HG02840 (cell line): ENCODE measurements at regions not wholly inside any gene's neighbourhood (a gene's known extent, or its start where the extent isn't known, plus 50 kb on each side); places are given as distances from the start of the nearest gene placed in this dataset.
"Not testable (repeated sequence)": the region's sequence is repeated elsewhere in the genome, so short reads cannot be mapped to it uniquely, and the experiment has no call there.

ENCODE experiments used
- ATAC-seq: cut with Tn5 transposase; IDR thresholded peaks from one replicate; pipeline ENCODE4 v1.9.1; 2021; ENCODE audit warnings: mild to moderate bottlenecking, moderate library complexity, moderate number of reproducible peaks; ENCODE audit not compliant: unreplicated experiment, low FRiP score

GRCh38 chr3:34884007-34884406, 755.3 kb upstream of the ARPP21 start:
- ATAC-seq, result no peak

- ATAC-seq, result no peak
Measured at GRCh38 chr3:34886443-34886842, 752.9 kb upstream of the ARPP21 start.

GRCh38 chr3:34889641-34890040, 749.7 kb upstream of the ARPP21 start:
- ATAC-seq, result no peak

- no peak for ATAC-seq
Measured at GRCh38 chr3:34890247-34890646, 749.1 kb upstream of the ARPP21 start.

- no peak for ATAC-seq
Measured at GRCh38 chr3:34891941-34892340, 747.4 kb upstream of the ARPP21 start.

GRCh38 chr3:34895841-34896240, 743.5 kb upstream of the ARPP21 start:
- no peak for ATAC-seq

GRCh38 chr3:34909679-34910078, 729.6 kb upstream of the ARPP21 start:
- not testable (repeated sequence) for ATAC-seq

- no peak for ATAC-seq
Measured at GRCh38 chr3:34919025-34919424, 720.3 kb upstream of the ARPP21 start.

GRCh38 chr3:34920806-34921205, 718.5 kb upstream of the ARPP21 start:
- no peak for ATAC-seq

GRCh38 chr3:34924961-34925360, 714.4 kb upstream of the ARPP21 start:
- ATAC-seq, result no peak

- ATAC-seq, result no peak
Measured at GRCh38 chr3:34925851-34926250, 713.5 kb upstream of the ARPP21 start.

- no peak for ATAC-seq
Measured at GRCh38 chr3:34929036-34929435, 710.3 kb upstream of the ARPP21 start.

GRCh38 chr3:34934660-34935059, 704.7 kb upstream of the ARPP21 start:
- no peak for ATAC-seq

GRCh38 chr3:34938784-34939183, 700.5 kb upstream of the ARPP21 start:
- ATAC-seq, result no peak

- ATAC-seq, result no peak
Measured at GRCh38 chr3:34942256-34942655, 697.1 kb upstream of the ARPP21 start.

GRCh38 chr3:34947834-34948233, 691.5 kb upstream of the ARPP21 start:
- no peak for ATAC-seq

- no peak for ATAC-seq
Measured at GRCh38 chr3:34948517-34948916, 690.8 kb upstream of the ARPP21 start.

GRCh38 chr3:34955680-34956079, 683.6 kb upstream of the ARPP21 start:
- ATAC-seq, result no peak

GRCh38 chr3:34956511-34956910, 682.8 kb upstream of the ARPP21 start:
- ATAC-seq, result no peak

- no peak for ATAC-seq
Measured at GRCh38 chr3:34957677-34958076, 681.6 kb upstream of the ARPP21 start.

- no peak for ATAC-seq
Measured at GRCh38 chr3:34969513-34969912, 669.8 kb upstream of the ARPP21 start.

GRCh38 chr3:34972481-34972880, 666.8 kb upstream of the ARPP21 start:
- no peak for ATAC-seq

GRCh38 chr3:34973586-34973985, 665.7 kb upstream of the ARPP21 start:
- ATAC-seq, result no peak
